ENCODE measurements at regions not wholly inside any gene's neighbourhood (a gene's known extent, or its start where the extent isn't known, plus 50 kb on each side); places are given as distances from the start of the nearest gene placed in this dataset.

- TF ChIP-seq MECOM (CRISPR knock-in tag; IDR thresholded peaks at IDR 0.05): no peak
- no peak for TF ChIP-seq ZNF766 (CRISPR knock-in tag; conservative IDR thresholded peaks at IDR 0.05)
- no peak for TF ChIP-seq ZBTB33 (CRISPR knock-in tag; IDR thresholded peaks at IDR 0.05)
- no peak for TF ChIP-seq CTCF (IDR thresholded peaks at IDR 0.05 in 2 of 3, conservative IDR thresholded peaks at IDR 0.05 in 1 of 3; ENCODE audit: insufficient read depth in 2 of 3, low read depth in 1 of 3, low read length in 3 of 3)
- no peak for TF ChIP-seq SIN3B (IDR thresholded peaks at IDR 0.05; ENCODE audit: low read depth)
These were observed 80.6 kb upstream of the CLDN5 start for GRCh38 chr22:19604711-19605268.
